ENCODE measurements at regions not wholly inside any gene's neighbourhood (a gene's known extent, or its start where the extent isn't known, plus 50 kb on each side); places are given as distances from the start of the nearest gene placed in this dataset.

GRCh38 chr1:170273291-170274130 lies 127.8 kb downstream of the NTMT2 start:
- Histone ChIP-seq H3K9me3 (ENCODE audit: control insufficient read depth, insufficient read depth, low read depth, low read length) (no peaks in the 10 kb centered on the region), H3K27ac (ENCODE audit: low read depth, low read length) (no peak overlapping the region), H3K4me1 (ENCODE audit: control insufficient read depth, insufficient read depth, low read length) (no peaks in the 10 kb centered on the region), H3K4me3 (ENCODE audit: low read depth, low read length) (no peak overlapping the region), H3K27me3 (ENCODE audit: control insufficient read depth, insufficient read depth, low read length) (no peaks in the 10 kb centered on the region), H3K36me3 (ENCODE audit: control insufficient read depth, insufficient read depth, low read length) (no peaks in the 10 kb centered on the region), H3K9ac (ENCODE audit: low read length) (no peak overlapping the region)

GRCh38 chr1:170274131-170274501 lies 128.4 kb downstream of the NTMT2 start:
- H3K27ac ChIP-seq (ENCODE audit: low read depth, low read length), result no peak overlapping the region
- no peak overlapping the region for H3K9ac ChIP-seq (ENCODE audit: low read length)
- no peaks in the 10 kb centered on the region for H3K9me3 ChIP-seq (ENCODE audit: control insufficient read depth, insufficient read depth, low read depth, low read length)
- no peaks in the 10 kb centered on the region for H3K36me3 ChIP-seq (ENCODE audit: control insufficient read depth, insufficient read depth, low read length)
- H3K4me3 ChIP-seq (ENCODE audit: low read depth, low read length), result no peak overlapping the region
- no peaks in the 10 kb centered on the region for H3K27me3 ChIP-seq (ENCODE audit: control insufficient read depth, insufficient read depth, low read length)
- H3K4me1 ChIP-seq (ENCODE audit: control insufficient read depth, insufficient read depth, low read length), result no peaks in the 10 kb centered on the region

DNA sequence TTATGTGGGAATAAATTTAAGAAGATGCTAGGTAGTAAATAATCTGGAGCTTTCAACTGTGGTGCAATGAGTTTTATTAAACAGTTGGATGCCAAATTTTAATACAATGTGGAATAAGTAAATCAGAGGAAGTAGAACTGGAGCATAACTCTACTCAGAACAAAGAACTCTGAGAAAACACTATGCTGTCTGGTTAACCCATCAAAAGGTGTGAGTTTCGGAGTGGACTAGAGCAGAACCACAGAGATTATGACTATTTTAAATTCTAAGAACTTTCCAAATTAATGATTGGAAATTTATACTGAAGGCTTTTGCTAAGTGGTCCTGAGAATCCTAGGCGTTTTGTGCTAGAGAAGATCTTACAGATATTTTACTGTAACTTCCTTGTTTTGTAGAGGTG lies 132.2 kb downstream of the NTMT2 start:
- H3K27me3 ChIP-seq (ENCODE audit: control insufficient read depth, insufficient read depth, low read length), result no peaks in the 10 kb centered on the region
- H3K9me3 ChIP-seq (ENCODE audit: control insufficient read depth, insufficient read depth, low read depth, low read length), result no peaks in the 10 kb centered on the region
- H3K4me3 ChIP-seq (ENCODE audit: low read depth, low read length), result no peak overlapping the region
- H3K4me1 ChIP-seq (ENCODE audit: control insufficient read depth, insufficient read depth, low read length), result no peaks in the 10 kb centered on the region
- H3K9ac ChIP-seq (ENCODE audit: low read length), result no peak overlapping the region
- H3K27ac ChIP-seq (ENCODE audit: low read depth, low read length), result no peak overlapping the region
- no peaks in the 10 kb centered on the region for H3K36me3 ChIP-seq (ENCODE audit: control insufficient read depth, insufficient read depth, low read length)

- Histone ChIP-seq H3K36me3 (ENCODE audit: control insufficient read depth, insufficient read depth, low read length) (no peaks in the 10 kb centered on the region), H3K27ac (ENCODE audit: low read depth, low read length) (no peak overlapping the region), H3K9me3 (ENCODE audit: control insufficient read depth, insufficient read depth, low read depth, low read length) (no peaks in the 10 kb centered on the region), H3K27me3 (ENCODE audit: control insufficient read depth, insufficient read depth, low read length) (no peaks in the 10 kb centered on the region), H3K4me1 (ENCODE audit: control insufficient read depth, insufficient read depth, low read length) (no peaks in the 10 kb centered on the region), H3K9ac (ENCODE audit: low read length) (no peak overlapping the region), H3K4me3 (ENCODE audit: low read depth, low read length) (no peak overlapping the region)
Observed at GRCh38 chr1:170284016-170284415, 138.3 kb downstream of the NTMT2 start.

- Histone ChIP-seq H3K4me1 (ENCODE audit: control insufficient read depth, insufficient read depth, low read length) (no peaks in the 10 kb centered on the region), H3K9me3 (ENCODE audit: control insufficient read depth, insufficient read depth, low read depth, low read length) (no peaks in the 10 kb centered on the region), H3K36me3 (ENCODE audit: control insufficient read depth, insufficient read depth, low read length) (no peaks in the 10 kb centered on the region), H3K27ac (ENCODE audit: low read depth, low read length) (no peak overlapping the region), H3K4me3 (ENCODE audit: low read depth, low read length) (no peak overlapping the region), H3K27me3 (ENCODE audit: control insufficient read depth, insufficient read depth, low read length) (no peaks in the 10 kb centered on the region), H3K9ac (ENCODE audit: low read length) (no peak overlapping the region)
Observed at GRCh38 chr1:170284512-170284911, 138.8 kb downstream of the NTMT2 start.

DNA sequence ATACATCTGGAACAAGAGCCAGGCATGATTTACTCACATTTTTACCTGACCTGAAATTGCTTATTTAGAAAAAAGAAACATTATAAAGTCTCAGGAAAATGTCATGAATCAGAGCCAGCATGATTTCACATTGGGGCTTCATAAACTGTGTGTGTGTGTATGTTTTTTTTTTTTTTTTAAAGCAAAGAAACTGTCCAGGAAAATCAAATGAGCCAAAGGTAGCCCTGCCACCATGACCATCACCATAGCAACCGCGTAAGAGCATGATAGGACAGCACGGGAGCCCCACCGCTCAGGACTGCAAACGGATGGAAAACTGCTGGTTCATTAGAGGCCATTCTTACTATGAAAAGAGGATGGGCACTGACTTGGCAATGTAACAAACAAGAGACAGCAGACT lies 139.2 kb downstream of the NTMT2 start:
- Histone ChIP-seq H3K9ac (ENCODE audit: low read length) (no peak overlapping the region), H3K4me1 (ENCODE audit: control insufficient read depth, insufficient read depth, low read length) (no peaks in the 10 kb centered on the region), H3K27me3 (ENCODE audit: control insufficient read depth, insufficient read depth, low read length) (no peaks in the 10 kb centered on the region), H3K36me3 (ENCODE audit: control insufficient read depth, insufficient read depth, low read length) (no peaks in the 10 kb centered on the region), H3K4me3 (ENCODE audit: low read depth, low read length) (no peak overlapping the region), H3K27ac (ENCODE audit: low read depth, low read length) (no peak overlapping the region), H3K9me3 (ENCODE audit: control insufficient read depth, insufficient read depth, low read depth, low read length) (no peaks in the 10 kb centered on the region)

DNA sequence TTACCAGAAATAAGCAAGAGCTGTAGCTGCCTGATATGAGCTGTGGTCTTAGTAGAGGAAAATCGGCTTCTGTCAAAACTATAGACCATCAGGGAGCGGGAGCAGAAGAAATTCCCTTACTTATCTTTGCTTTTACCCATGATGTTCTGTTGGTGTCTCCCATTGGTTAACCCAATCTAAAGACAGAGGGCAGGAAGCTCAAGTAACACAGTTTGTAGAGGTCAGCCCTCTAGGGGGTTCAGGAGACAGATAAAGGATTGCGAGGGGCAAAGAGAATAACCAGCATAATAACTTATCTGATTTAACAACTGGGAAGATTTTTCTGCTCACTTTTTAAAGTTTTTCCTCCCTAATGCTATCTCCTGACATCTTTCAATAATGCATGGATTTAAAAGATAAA lies 142.4 kb downstream of the NTMT2 start:
- no peaks in the 10 kb centered on the region for H3K27me3 ChIP-seq (ENCODE audit: control insufficient read depth, insufficient read depth, low read length)
- no peak overlapping the region for H3K4me3 ChIP-seq (ENCODE audit: low read depth, low read length)
- H3K9ac ChIP-seq (ENCODE audit: low read length), result no peak overlapping the region
- no peaks in the 10 kb centered on the region for H3K4me1 ChIP-seq (ENCODE audit: control insufficient read depth, insufficient read depth, low read length)
- no peaks in the 10 kb centered on the region for H3K36me3 ChIP-seq (ENCODE audit: control insufficient read depth, insufficient read depth, low read length)
- H3K9me3 ChIP-seq (ENCODE audit: control insufficient read depth, insufficient read depth, low read depth, low read length), result no peaks in the 10 kb centered on the region
- H3K27ac ChIP-seq (ENCODE audit: low read depth, low read length), result no peak overlapping the region

- H3K27me3 ChIP-seq (ENCODE audit: control insufficient read depth, insufficient read depth, low read length), result no peaks in the 10 kb centered on the region
- H3K9me3 ChIP-seq (ENCODE audit: control insufficient read depth, insufficient read depth, low read depth, low read length), result no peaks in the 10 kb centered on the region
- H3K4me3 ChIP-seq (ENCODE audit: low read depth, low read length), result no peak overlapping the region
- no peak overlapping the region for H3K27ac ChIP-seq (ENCODE audit: low read depth, low read length)
- no peak overlapping the region for H3K9ac ChIP-seq (ENCODE audit: low read length)
- no peaks in the 10 kb centered on the region for H3K4me1 ChIP-seq (ENCODE audit: control insufficient read depth, insufficient read depth, low read length)
- H3K36me3 ChIP-seq (ENCODE audit: control insufficient read depth, insufficient read depth, low read length), result no peaks in the 10 kb centered on the region
Observed at GRCh38 chr1:170290276-170290675, 144.5 kb downstream of the NTMT2 start.

GRCh38 chr1:170290991-170291390 lies 145.2 kb downstream of the NTMT2 start:
- Histone ChIP-seq H3K9me3 (ENCODE audit: control insufficient read depth, insufficient read depth, low read depth, low read length) (no peaks in the 10 kb centered on the region), H3K4me3 (ENCODE audit: low read depth, low read length) (no peak overlapping the region), H3K36me3 (ENCODE audit: control insufficient read depth, insufficient read depth, low read length) (no peaks in the 10 kb centered on the region), H3K27ac (ENCODE audit: low read depth, low read length) (no peak overlapping the region), H3K9ac (ENCODE audit: low read length) (no peak overlapping the region), H3K27me3 (ENCODE audit: control insufficient read depth, insufficient read depth, low read length) (no peaks in the 10 kb centered on the region), H3K4me1 (ENCODE audit: control insufficient read depth, insufficient read depth, low read length) (no peaks in the 10 kb centered on the region)

- no peaks in the 10 kb centered on the region for H3K27me3 ChIP-seq (ENCODE audit: control insufficient read depth, insufficient read depth, low read length)
- no peak overlapping the region for H3K9ac ChIP-seq (ENCODE audit: low read length)
- H3K4me3 ChIP-seq (ENCODE audit: low read depth, low read length), result no peak overlapping the region
- H3K4me1 ChIP-seq (ENCODE audit: control insufficient read depth, insufficient read depth, low read length), result no peaks in the 10 kb centered on the region
- H3K9me3 ChIP-seq (ENCODE audit: control insufficient read depth, insufficient read depth, low read depth, low read length), result no peaks in the 10 kb centered on the region
- no peak overlapping the region for H3K27ac ChIP-seq (ENCODE audit: low read depth, low read length)
- H3K36me3 ChIP-seq (ENCODE audit: control insufficient read depth, insufficient read depth, low read length), result no peaks in the 10 kb centered on the region
Observed at GRCh38 chr1:170291516-170291915, 145.8 kb downstream of the NTMT2 start.

DNA sequence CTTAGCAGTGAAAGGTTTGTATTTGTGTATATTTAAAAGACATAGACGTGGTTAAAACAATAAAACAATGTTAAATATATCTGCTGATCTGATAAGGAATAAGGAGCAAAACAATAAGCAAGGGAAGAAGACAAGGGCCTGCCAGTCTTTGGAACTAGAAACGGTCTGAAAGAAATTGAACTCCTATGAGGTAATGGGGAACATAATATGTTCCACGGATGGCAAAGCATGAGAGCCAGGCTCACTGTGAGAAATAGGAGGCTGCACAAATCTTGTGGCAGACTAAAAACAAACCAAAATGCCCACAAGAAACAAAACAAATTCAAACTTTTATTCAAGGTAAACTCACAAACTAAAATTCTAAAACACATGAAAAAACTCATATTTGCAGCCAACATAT lies 150.5 kb downstream of the NTMT2 start:
- Histone ChIP-seq H3K36me3 (ENCODE audit: control insufficient read depth, insufficient read depth, low read length) (no peaks in the 10 kb centered on the region), H3K4me1 (ENCODE audit: control insufficient read depth, insufficient read depth, low read length) (no peaks in the 10 kb centered on the region), H3K9ac (ENCODE audit: low read length) (no peak overlapping the region), H3K27ac (ENCODE audit: low read depth, low read length) (no peak overlapping the region), H3K27me3 (ENCODE audit: control insufficient read depth, insufficient read depth, low read length) (no peaks in the 10 kb centered on the region), H3K4me3 (ENCODE audit: low read depth, low read length) (no peak overlapping the region), H3K9me3 (ENCODE audit: control insufficient read depth, insufficient read depth, low read depth, low read length) (no peaks in the 10 kb centered on the region)

All from HUES6 (cell line).